Embryonic facial prominence (tissue), 1 donor: ENCODE measurements at regions not wholly inside any gene's neighbourhood (a gene's known extent, or its start where the extent isn't known, plus 50 kb on each side); places are given as distances from the start of the nearest gene placed in this dataset.
A peak's percentile ranks its signal among the peaks of the same experiment; 100 is the strongest.
"Not testable (repeated sequence)": the region's sequence is repeated elsewhere in the genome, so short reads cannot be mapped to it uniquely, and the experiment has no call there.

Experiments used
- DNase-seq: peaks from one replicate; pipeline ENCODE4 v3.0.0-alpha.2; 2016; ENCODE audit errors: extremely low spot score

DNA sequence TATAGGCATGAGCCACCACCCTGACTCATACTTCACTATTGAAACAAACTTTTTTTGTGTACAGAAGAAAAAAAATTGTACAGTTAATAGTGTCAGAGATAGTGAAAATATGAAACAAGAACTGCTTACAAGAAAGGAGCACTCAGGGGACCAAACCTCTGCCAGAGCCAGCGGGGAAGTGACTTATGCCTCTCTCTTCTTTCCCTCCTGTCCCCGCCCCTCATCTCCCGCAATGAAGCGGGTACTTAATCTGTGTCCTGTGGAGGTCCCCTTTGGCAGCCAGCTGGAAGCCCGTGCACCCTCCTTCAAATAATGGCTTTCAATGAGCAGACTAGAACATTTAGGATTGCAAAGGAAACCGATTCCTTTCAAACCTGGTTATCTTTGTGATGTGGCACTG is 51.5 kb downstream of the PPIAL4A start:
- DNase-seq, result not testable (repeated sequence)

DNA sequence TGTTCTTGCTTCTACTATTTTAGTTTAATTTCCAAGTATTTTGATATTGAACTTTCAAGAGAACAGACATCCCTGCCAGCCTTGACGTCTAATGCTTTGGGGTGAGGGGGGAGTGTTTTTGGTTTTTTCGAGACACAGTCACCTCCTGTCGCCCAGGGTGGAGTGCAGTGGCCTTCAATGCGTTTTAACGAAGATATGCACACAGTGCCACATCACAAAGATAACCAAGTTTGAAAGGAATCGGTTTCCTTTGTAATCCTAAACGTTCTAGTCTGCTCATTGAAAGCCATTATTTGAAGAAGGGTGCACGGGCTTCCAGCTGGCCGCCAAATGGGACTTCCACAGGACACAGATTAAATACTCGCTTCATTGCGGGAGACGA is 52.3 kb downstream of the PPIAL4A start:
- DNase-seq, result not testable (repeated sequence)

DNA sequence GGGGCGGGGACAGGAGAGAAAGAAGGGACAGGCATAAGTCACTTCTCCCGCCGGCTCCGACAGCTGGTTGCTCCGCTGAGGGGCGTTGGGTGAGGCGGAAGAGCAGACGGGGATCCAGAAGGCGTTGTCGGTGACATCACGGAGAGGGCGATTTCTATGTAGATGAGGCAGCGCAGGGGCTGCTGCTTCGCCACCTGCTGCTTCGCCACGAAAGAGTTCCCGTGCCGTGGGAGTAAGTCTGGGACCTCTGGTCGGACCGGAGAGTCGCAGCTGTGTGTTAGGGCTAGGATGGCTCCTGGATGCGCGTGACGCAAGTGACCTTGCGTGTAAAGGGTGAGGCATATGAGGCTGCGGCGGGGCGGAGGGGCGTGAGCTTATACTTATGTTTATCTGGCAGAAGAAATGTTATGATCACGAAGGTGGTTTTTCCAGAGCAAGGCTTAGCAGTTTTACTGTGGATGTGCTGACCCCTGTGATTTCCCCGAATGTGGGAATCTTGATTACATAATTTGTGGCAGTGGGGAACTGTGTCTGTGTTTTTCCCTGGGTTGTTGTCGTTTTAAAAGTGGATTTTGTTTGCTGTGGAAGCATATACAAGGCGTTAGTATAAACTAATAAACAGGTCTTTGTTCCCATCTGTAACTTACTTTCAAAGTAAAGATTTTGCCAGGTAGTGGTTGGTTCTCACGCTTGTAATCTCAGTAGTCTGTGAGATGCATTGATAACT is 52.8 kb downstream of the PPIAL4A start:
- peak; percentile 18 for DNase-seq

DNA sequence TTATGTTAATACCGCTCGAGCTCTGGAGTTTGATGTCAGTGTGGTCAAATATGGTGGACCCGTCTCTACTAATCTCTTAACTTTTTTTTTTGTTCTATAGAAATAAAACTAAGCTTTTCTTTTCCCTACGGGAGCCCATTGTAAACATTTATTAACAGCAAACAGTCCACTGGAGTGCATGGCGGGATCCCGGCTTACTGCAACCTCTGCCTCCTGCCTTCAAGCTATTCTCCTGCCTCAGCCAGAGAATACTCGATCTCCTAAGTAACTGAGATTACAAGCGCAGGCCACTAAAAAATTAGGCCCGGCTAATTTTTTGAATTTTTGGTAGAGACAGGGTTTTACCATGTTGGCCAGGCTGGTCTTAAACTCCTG is 53.4 kb downstream of the PPIAL4A start:
- DNase-seq, result not testable (repeated sequence)

DNA sequence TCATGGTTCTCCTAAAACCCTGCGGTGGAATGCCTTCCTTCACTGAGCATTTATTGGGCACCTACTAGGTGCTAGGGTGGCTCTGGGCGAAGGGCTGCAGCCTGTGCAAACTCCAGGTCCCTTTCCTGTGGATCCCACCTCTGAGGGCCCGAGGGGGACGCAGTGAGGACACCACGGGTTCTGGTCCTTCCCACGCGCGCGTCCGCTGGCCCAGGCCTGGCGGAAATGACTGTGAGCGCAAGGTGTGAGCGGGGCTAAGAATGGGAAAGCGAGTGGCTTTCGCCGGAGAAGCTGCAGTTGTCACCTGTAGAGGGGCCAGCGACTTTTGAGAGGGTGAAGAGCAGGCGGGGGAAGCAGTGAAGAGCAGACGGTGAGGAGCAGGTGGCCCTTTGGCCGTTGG is 55.1 kb downstream of the PPIAL4A start:
- DNase-seq, result not testable (repeated sequence)

DNA sequence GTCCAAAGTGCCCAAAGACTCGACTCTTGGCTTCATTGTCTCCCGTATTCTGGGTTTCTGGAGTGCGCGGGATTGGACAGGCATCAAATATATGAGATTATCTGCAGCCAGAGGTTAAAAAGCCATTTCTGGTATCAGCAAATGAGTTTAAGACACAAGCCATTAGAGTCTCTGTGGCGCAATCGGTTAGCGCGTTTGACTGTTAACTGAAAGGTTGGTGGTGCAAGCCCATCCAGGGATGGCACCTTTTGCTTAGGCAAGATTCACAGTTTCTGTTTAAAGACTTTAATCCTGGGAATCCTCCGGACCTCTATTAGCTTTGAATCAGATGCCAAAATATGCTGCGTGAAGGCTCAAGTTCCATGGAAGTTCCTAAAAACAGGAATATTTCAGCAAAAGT is 55.6 kb downstream of the PPIAL4A start:
- DNase-seq, result not testable (repeated sequence)

DNA sequence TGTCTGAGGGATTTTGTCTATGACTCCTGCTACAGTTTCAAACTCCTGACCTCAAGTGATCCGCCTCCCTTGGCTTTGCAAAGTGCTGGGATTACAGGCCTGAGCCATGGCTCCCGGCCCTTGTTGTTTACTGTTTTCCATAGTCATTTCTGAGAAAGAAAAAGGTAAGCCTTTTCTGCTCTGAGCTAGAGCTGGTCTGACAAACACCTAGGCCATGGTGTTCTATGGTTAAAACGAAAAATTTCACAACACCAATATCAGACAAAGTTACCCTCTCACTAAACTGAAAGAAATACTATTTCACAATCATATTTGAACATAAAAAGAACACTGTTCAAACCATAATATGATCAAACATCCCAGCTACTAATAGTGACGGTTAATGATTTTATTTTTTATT is 57.5 kb downstream of the PPIAL4A start:
- DNase-seq, result not testable (repeated sequence)

DNA sequence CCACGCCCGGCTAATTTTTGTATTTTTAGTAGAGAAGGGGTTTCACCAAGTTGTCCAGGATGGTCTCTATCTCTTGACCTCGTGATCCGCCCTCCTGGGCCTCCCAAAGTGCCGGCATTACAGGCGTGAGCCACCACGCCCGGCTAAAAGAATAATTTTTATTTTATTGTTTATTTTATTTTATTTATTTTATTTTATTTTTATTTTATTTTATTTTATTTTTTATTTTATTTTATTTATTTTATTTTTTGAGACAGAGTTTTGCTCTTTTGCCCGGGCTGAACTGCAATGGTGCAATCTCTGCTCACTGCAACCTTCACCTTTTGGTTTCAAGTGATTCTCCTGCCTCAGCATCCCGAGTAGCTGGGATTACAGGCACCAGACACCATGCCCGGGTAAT is 60.2 kb downstream of the PPIAL4A start:
- DNase-seq, result not testable (repeated sequence)

DNA sequence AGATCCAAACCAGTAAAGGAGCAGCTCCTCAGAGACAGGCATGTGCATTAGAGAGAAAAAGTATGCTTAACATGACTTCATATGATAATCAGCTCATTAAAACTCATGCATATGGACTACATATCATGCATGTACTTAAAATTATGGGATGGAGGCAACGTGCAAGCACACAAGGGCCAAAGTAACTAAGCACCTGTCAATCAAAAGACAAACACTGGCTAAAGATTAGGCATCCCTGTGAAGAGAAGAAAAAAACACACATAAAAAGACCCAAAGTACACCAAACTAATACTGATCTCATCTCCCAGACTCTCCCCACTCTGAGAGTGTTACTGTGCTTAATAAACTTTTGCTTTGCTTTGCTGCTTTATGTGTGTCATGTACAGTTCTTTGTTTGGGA is 61.1 kb downstream of the PPIAL4A start:
- DNase-seq, result not testable (repeated sequence)

DNA sequence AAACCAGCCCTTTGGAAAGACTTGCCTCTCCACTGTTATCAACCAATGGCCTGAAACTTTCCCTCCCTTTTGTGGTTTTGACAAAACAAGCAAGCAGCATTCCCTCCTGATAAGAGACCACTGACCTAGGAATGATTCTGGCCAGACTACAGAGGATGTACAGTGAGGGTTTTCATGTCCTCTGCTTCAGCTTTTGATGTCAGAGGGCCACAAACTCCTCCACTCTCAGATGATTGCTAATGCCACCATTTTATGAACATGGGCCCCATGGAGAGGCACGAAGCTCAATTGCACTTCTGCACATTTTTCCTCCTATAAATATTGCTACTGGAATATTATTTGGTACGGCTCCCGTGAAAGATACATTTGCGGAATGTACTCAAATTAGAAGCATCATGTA is 61.5 kb downstream of the PPIAL4A start:
- DNase-seq, result not testable (repeated sequence)

DNA sequence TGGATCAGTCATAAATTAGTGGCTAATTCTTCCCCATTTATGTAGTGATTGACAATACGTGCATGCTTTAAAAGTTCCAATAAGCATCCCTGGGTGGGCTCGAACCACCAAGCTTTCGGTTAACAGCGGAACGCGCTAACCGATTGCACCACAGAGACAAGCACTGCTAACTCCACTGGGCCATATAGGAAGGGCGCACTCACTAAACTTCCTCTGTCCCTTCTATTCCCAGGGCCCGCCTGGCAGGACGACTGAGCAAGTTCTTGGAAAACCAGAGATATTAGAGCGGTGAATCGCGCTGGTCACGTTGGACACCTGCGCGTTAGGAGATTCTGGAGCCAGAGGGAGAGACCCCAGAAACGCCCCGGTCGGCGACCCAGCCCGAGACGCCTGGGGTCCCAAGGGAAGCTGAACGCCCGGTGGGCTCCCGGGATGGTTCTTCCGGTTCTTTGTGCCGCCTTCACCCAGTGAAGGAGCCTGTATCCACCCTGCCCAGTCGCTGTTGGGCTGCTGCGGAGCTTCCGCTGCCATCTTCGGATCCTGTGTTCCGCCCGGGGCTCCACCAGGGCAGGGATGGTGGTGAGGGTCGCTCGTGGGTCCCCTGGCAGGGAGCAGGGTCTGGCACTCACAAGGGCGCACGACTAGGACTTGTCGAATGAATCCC is 62.8 kb downstream of the PPIAL4A start:
- not testable (repeated sequence) for DNase-seq

DNA sequence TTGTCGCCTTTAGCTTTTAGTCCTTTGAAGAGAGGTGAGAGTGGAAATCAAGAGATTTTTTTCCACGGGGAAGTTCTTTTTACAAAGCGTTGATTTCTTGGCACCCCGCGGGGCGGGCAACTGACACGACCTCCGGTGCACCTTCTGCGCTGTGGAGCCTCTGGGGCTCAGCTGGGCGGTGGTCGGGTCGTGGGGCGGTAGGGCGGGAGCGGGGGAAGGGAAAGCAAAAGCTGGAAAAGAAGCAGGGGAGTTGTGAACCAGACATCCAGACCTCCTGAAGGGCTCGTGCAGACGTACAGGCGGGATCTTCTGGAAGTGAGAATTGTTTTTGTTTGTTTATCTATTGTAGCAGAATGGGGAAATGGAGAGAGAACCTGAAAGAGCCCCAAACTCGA is 63.3 kb downstream of the PPIAL4A start:
- not testable (repeated sequence) for DNase-seq

DNA sequence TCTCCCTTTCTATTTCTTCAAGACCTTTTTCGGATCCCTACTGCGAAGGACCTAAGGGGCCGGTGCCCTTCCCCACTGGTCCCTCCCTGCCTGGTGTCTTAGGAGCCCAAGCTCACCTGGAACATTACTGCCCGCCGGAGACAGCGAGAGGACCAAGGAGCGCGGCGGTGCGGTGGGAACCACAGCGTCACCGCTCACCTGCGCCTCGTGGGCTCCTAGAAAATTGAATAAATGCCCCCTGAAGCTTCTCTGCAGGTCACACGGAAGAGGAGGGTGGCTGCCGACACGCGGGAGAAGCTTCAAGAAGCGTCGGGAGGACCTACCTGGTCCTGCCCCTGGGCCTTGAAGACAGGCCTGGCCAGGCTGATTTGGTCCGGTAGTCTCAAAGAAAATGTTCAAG is 65.2 kb downstream of the PPIAL4A start:
- no peak for DNase-seq

DNA sequence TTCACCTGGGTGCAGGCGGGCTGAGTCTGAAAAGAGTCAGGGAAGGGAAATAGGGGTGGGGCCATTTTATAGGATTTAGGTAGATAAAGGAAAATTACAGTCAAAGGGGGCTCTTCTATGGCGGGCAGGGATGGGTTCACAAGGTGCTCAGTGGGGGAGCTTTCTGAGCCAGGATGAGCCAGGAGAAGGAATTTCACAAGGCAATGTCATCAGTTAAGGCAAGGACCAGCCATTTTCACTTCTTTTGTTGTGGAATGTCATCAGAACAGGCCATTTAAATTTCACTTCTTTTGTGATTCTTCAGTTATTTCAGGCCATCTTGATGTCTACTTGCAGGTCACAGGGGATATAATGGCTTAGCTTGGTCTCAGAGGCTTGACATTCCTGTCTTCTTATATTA is 66.4 kb downstream of the PPIAL4A start:
- not testable (repeated sequence) for DNase-seq

DNA sequence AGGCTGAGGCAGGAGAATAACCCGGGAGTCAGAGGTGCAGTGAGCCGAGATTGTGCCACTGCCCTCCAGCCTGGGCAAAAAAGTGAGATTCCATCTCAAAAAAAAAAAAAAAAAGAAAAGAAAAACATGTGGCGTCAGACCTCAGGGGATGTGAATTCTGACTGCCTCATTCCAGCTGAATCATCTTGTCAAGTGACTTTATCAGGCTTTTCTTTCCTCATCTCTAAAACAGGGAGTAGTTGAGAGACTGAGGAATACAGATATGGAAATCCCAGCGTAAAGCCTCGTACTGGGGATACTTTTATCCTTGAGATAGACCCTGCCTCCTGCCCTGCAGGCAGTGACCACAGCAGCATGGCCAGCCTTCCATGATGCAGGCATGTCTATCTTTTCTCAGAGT is 76.4 kb downstream of the PPIAL4A start:
- DNase-seq, result not testable (repeated sequence)

DNA sequence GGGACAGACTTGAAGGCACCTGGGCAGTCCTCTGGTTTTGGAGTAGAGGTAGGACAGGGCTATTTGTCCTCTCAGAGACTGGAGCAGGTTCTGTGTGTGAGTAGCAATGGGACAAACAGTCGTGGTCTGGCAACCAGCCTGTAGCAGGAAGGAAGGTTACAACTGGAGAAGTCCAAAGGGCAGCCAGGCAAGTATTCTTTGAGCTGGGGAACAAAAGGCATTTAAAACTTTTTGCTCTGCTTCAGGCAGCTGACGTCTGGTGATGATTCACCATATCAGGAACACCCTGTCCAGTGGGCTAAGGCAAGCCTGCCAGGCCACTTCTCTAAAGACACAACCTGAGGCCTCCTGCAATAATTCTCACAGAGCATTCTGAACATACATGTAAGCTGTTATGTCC is 83.3 kb downstream of the PPIAL4A start:
- DNase-seq, result not testable (repeated sequence)

DNA sequence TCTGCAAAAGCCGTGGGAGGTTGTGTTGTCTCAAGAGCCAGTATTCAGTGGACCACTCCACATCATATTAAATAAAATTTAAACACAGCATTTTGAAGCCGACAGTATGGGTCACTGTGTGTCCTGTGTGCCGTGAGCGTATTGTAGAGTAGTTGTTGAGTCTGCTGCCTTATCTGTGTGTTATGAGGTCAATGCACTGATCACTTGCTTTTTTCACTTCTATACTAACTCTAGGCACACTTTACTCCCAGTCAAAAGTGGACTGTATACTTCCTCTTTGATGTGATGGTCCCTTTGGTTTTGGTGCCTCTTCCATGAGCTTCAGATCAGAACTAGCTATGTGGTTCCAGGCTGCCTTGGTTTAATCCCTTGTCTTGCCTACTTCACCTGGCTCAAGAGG is 84.3 kb downstream of the PPIAL4A start:
- not testable (repeated sequence) for DNase-seq

DNA sequence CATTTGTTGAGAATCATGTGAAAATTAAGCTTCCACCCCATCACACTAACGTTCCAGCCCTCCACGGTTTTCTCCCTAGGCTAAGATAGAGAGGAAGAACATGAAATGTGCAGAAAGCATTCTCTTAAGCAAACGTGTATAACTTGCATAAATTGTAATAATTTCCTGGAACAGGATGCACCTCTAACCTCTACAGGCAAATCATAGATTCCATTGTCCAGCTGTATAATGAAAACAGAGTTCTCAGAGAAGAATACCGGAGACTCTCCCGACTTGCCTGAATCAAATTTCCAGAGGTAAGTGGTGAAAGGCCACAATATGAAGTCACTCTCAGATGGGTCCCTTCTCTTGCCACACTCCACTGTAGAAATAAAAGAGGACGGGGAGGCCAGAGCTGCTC is 87.7 kb downstream of the PPIAL4A start:
- DNase-seq, result not testable (repeated sequence)

DNA sequence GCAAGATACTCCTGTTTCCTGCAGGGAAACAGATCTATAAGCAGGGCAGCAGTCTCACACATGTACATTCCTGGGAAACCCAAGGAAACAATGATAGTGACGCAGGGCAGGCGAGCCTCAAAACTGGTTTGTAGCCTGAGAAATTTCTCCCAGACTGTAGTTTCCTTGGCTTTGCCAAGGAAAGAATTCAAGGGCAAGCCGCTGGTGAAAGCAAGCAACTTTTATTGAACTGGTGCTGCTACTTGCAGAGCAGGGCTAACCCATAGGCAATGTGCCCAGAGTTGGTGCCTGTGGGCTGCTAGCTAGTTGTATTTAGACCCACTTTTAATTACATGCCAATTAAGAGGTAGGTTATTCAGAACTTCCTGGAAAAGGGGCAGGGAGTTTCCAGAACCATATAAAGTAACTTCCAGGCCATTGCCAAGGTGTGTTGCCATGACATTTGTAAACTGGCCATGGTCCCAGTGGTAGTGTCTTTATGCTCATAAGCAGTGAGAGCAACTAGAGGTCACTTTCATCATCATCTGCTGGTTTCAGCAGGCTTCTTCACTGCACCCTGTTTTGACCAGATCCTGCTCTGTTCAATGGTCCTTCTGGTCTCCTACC is 92.0 kb downstream of the PPIAL4A start:
- not testable (repeated sequence) for DNase-seq

DNA sequence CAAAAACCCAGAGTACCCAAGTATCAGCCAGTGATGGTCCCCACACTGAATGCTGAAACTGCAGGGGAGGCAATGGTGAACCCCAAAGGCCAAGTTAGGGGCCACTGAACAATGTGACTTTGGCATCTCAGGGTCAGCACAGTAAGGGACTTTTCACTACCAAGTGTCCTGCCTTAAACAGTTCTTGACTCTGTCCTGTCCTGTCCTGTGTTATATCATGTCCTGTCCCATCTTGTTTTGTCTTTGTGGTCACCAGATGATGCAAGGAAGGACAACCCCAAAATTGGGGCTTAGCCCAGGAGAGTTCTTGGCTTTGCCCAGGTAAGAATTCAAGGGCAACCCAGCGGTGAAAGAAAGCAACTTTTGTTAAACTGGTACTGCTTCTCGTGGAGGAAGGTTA is 105.0 kb downstream of the PPIAL4A start:
- DNase-seq, result not testable (repeated sequence)

DNA sequence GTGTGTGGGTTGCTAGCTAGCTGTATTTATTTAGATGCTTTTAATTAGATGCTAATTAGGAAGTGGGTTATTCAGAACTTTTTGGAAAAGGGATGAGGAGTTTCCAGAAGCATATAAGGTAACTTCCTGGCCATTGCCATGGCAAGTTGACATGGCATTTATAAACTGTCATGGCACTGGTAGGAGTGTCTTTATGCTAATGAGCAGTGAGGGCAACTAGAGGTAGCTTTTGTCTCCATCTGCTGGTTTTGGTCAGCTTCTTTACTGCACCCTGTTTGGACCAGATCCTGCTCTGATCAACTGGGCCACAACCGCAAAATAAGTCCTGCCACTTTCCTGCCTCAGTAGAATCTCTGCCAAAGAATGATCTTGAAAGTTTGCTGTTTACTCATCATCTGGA is 105.5 kb downstream of the PPIAL4A start:
- DNase-seq, result not testable (repeated sequence)

DNA sequence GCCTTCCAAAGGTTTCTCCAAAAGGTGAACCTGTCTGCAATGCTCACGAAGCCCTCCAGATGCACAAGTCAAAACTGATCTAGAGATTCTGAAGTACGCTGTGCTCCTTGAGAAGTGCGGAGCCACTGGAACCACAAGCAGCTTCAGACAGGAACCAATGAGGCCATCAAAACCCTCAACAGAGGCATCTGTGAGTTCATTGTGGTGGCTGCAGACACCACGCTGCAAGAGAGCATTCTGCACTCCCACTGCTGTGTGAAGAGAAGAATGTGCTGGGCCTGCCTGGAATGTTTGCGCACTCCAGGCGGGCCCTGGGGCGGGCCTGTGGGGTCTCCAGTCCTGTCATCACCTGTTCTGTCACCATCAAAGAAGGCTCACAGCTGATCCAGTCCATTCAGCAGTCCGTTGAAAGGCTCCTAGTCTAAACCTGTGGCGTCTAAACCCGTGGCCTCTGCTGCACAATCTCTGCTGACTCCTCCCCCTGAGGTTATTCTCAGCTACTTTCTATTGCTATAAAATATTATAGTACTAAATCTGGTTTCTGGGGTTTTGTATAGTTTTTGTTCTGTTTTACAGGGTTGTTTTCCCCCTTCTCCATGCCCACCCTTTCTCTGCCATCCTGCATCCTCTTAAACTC is 111.6 kb downstream of the PPIAL4A start:
- DNase-seq, result not testable (repeated sequence)
